HepG2 (cell line): ENCODE measurements at regions not wholly inside any gene's neighbourhood (a gene's known extent, or its start where the extent isn't known, plus 50 kb on each side); places are given as distances from the start of the nearest gene placed in this dataset.

Source experiments
- ATAC-seq: fragments of 200-7000 bp; cut with Tn5 transposase; 3 replicates; pipeline ENCODE4 v1.9.1; 2020; ENCODE audit warnings: mild to moderate bottlenecking, moderate library complexity
- BruUV-seq: library from RNA; stranded (reverse); fragments of 400-500 nt; replicated peaks from 2 replicates; lab custom pipeline; 2021; lab: Mats Ljungman, UMichigan
- CTCF ChIA-PET: fragments of 300-600 bp; formaldehyde crosslinking; extraction: SDS; loops from one replicate; lab custom pipeline; 2021; ENCODE audit warnings: low total read pairs, inconsistent platforms, low intra/inter-chr PET ratio; lab: Yijun Ruan, JAX
- POLR2A ChIA-PET: fragments of 350-600 bp; sonication (Branson Sonifier 250); formaldehyde crosslinking; loops from one replicate; lab custom pipeline; 2020; ENCODE audit warnings: antibody characterized with exemption, inconsistent platforms; lab: Yijun Ruan, JAX
- DNase-seq: peaks from one replicate; pipeline ENCODE4 v3.0.0-alpha.2; 2015; ENCODE audit warnings: low spot score
- FAIRE-seq: peaks from 3 replicates; lab custom pipeline; 2011; peaks lifted over from hg19 to GRCh38; lab: Jason Lieb, UNC
- H2AFZ ChIP-seq: one replicate; pipeline ENCODE4 v1.6.1; 2011; ENCODE audit warnings: low read length, inconsistent platforms
- H3K27ac ChIP-seq: fragments of 300-600 bp; 3 replicates; pipeline ENCODE4 v1.8.0; 2011; ENCODE audit warnings: mixed run types, mild to moderate bottlenecking, mixed read lengths, low read length, inconsistent platforms; ENCODE audit not compliant: insufficient read depth; ENCODE audit errors: extremely low read length
- H3K27me3 ChIP-seq, 2 experiments: fragments of 200-600 bp in 1 of 2; 2 replicates in 1 of 2; 3 replicates in 1 of 2; pipeline versions ENCODE4 v1.6.0 to v1.8.0; 2011; ENCODE audit warnings: low read length in 2 of 2, mild to moderate bottlenecking in 2 of 2, moderate library complexity in 2 of 2, inconsistent platforms in 1 of 2; ENCODE audit not compliant: insufficient read depth in 2 of 2, control insufficient read depth in 1 of 2
- H3K36me3 ChIP-seq, 2 experiments: fragments of 200-600 bp in 1 of 2; replicated peaks in 1 of 2; 2 replicates in 1 of 2; 3 replicates in 1 of 2; pipeline versions ENCODE4 v1.5.1 to v1.8.0; 2011; ENCODE audit warnings: low read length in 2 of 2, inconsistent platforms in 1 of 2; ENCODE audit not compliant: insufficient read depth in 2 of 2, control insufficient read depth in 1 of 2
- H3K4me1 ChIP-seq: 2 replicates; pipeline ENCODE4 v1.5.1; 2012; ENCODE audit warnings: low read length, inconsistent platforms; ENCODE audit not compliant: insufficient read depth
- H3K4me2 ChIP-seq: 2 replicates; pipeline ENCODE4 v1.6.0; 2011; ENCODE audit warnings: low read depth, low read length, inconsistent platforms
- H3K4me3 ChIP-seq, 3 experiments: fragments of 200-600 bp in 1 of 3; sonication (generic), shearing (Covaris generic) in 1 of 3; replicated peaks in 1 of 3; 2 replicates each; pipeline ENCODE4 v1.5.1; 2011 to 2016; ENCODE audit warnings: low read length in 3 of 3, inconsistent platforms in 2 of 3, low read depth in 2 of 3, mild to moderate bottlenecking in 2 of 3, control low read depth in 1 of 3, mixed read lengths in 1 of 3; ENCODE audit not compliant: insufficient read depth in 1 of 3
- H3K79me2 ChIP-seq: one replicate; pipeline ENCODE4 v1.6.1; 2011; ENCODE audit warnings: low read length, inconsistent platforms; ENCODE audit not compliant: insufficient read depth
- H3K9ac ChIP-seq: 2 replicates; pipeline ENCODE4 v1.6.0; 2011; ENCODE audit warnings: mild to moderate bottlenecking, low read depth, low read length, inconsistent platforms; ENCODE audit not compliant: insufficient read depth
- H3K9me3 ChIP-seq: 2 replicates; pipeline ENCODE4 v1.5.1; 2012; ENCODE audit warnings: mild to moderate bottlenecking, low read length
- H4K20me1 ChIP-seq: 2 replicates; pipeline ENCODE4 v1.6.0; 2011; ENCODE audit warnings: inconsistent platforms, mild to moderate bottlenecking, low read length, moderate library complexity; ENCODE audit not compliant: insufficient read depth
- AKAP8 ChIP-seq: sonication (generic); formaldehyde crosslinking; IDR thresholded peaks from 2 replicates; pipeline ENCODE4 v1.5.1; 2020; ENCODE audit warnings: mild to moderate bottlenecking, missing genetic modification reagents
- BCL6 ChIP-seq: IDR thresholded peaks from 2 replicates; pipeline ENCODE4 v1.6.1; 2016; ENCODE audit warnings: missing genetic modification reagents, missing compliant biosample characterization
- CEBPZ ChIP-seq: IDR thresholded peaks from 2 replicates; pipeline ENCODE4 v1.6.1; 2012; ENCODE audit warnings: low read length, improper control_type of control experiment
- FOXK1 ChIP-seq: sonication (generic); formaldehyde crosslinking; IDR thresholded peaks from 2 replicates; pipeline ENCODE4 v1.4.0; 2020; ENCODE audit warnings: low read depth, missing genetic modification reagents, borderline replicate concordance
- JUND ChIP-seq: sonication (generic); formaldehyde crosslinking; IDR thresholded peaks from 2 replicates; pipeline ENCODE4 v1.8.0; 2022; ENCODE audit warnings: mild to moderate bottlenecking, missing genetic modification reagents
- KLF16 ChIP-seq, 2 experiments: sonication (generic) in 1 of 2; formaldehyde crosslinking in 1 of 2; IDR thresholded peaks; 2 replicates each; pipeline versions ENCODE4 v1.6.1 to v1.8.0; 2016 to 2023; ENCODE audit warnings: missing genetic modification reagents in 2 of 2, missing compliant biosample characterization in 1 of 2
- MED8 ChIP-seq: sonication (generic); formaldehyde crosslinking; IDR thresholded peaks from 2 replicates; pipeline ENCODE4 v1.8.1; 2023; ENCODE audit warnings: mild to moderate bottlenecking, missing genetic modification reagents; ENCODE audit not compliant: insufficient replicate concordance
- MXI1 ChIP-seq: IDR thresholded peaks from 3 replicates; pipeline ENCODE4 v1.6.1; 2012; ENCODE audit warnings: low read depth, low read length, inconsistent platforms, borderline replicate concordance
- STAT6 ChIP-seq: sonication (generic); formaldehyde crosslinking; IDR thresholded peaks from 2 replicates; pipeline ENCODE4 v1.4.0; 2020; ENCODE audit warnings: missing genetic modification reagents, mild to moderate bottlenecking, borderline replicate concordance
- TRIM22 ChIP-seq: fragments of 450-650 bp; IDR thresholded peaks from 2 replicates; pipeline ENCODE4 v1.6.1; 2017
- ZNF143 ChIP-seq: sonication (generic); formaldehyde crosslinking; IDR thresholded peaks from 2 replicates; pipeline ENCODE4 v1.4.0; 2020; ENCODE audit warnings: missing genetic modification reagents
- ZNF44 ChIP-seq: sonication (generic); formaldehyde crosslinking; IDR thresholded peaks from 2 replicates; pipeline ENCODE4 v1.5.1; 2020; ENCODE audit warnings: mild to moderate bottlenecking, missing genetic modification reagents
- ZNF503 ChIP-seq: sonication (generic); formaldehyde crosslinking; IDR thresholded peaks from 2 replicates; pipeline ENCODE4 v1.4.0; 2020; ENCODE audit warnings: missing genetic modification reagents
- ZNF614 ChIP-seq: IDR thresholded peaks from 2 replicates; pipeline ENCODE4 v1.6.1; 2018; ENCODE audit warnings: missing biosample characterization, missing genetic modification reagents, inconsistent platforms, borderline replicate concordance
- WGBS: methylation state at CpG from one replicate; pipeline ENCODE4 v1.1.6; 2017; ENCODE audit warnings: low lambda C conversion rate; 5-methylcytosine and 5-hydroxymethylcytosine counted together
- in situ Hi-C: cut with HindIII; loops from 2 replicates; pipeline ENCODE4 v1.10.0; 2017; ENCODE audit warnings: low pct_unique_long_range_greater_than_20kb; ENCODE audit not compliant: extremely low pct_ligation_motif_present
- intact Hi-C: fragments of 100-400 bp; cut with micrococcal nuclease; formaldehyde crosslinking; loops from one replicate; pipeline ENCODE4 v1.10.0; 2022; ENCODE audit not compliant: unreplicated experiment

GRCh38 chr5:2579126-2579525 lies 172.4 kb downstream of the IRX2 start:
- in situ Hi-C loops = no loop called here
- no peaks in the 10 kb centered on the region for H3K79me2 ChIP-seq
- FAIRE-seq (no peak), DNase-seq (no peak), ATAC-seq (no peak)
- no peak overlapping the region for H3K4me2 ChIP-seq
- ChIA-PET CTCF (no interaction called here), POLR2A (no interaction called here)
- peaks cover 0 to 7% of the 10 kb centered on the region in 2 experiments; a peak in 1 of 5 replicates for H3K27me3 ChIP-seq
- H2AFZ ChIP-seq = no peak overlapping the region
- no peak overlapping the region for H3K27ac ChIP-seq
- H3K4me3 ChIP-seq = no peak overlapping the region
- intact Hi-C loops = no loop called here
- peaks cover 4% of the 10 kb centered on the region for H3K9me3 ChIP-seq
- no peak overlapping the region for H3K9ac ChIP-seq
- BruUV-seq = no TSS peak
- H3K4me1 ChIP-seq = no peaks in the 10 kb centered on the region
- TF ChIP-seq ZNF503 (CRISPR knock-in tag) (no peak), BCL6 (no peak), MXI1 (no peak), STAT6 (no peak), FOXK1 (CRISPR knock-in tag) (no peak), ZNF143 (CRISPR knock-in tag) (no peak), ZNF614 (CRISPR knock-in tag) (no peak), CEBPZ (no peak), KLF16 (CRISPR knock-in tag; IDR thresholded peaks at IDR 0.05) (no peak), ZNF44 (no peak), MED8 (CRISPR knock-in tag) (no peak), TRIM22 (no peak), AKAP8 (CRISPR knock-in tag) (no peak), JUND (CRISPR knock-in tag) (no peak)
- TF ChIP-seq, all 625 proteins: peak for 0
- 10% methylated on average over 5 of the region's 5 CpGs for WGBS
- Histone ChIP-seq H4K20me1 (no peaks in the 10 kb centered on the region), H3K36me3 (no peaks in the 10 kb centered on the region)
